ENCODE measurements at regions not wholly inside any gene's neighbourhood (a gene's known extent, or its start where the extent isn't known, plus 50 kb on each side); places are given as distances from the start of the nearest gene placed in this dataset.

GRCh38 chr6:10307028-10307427, 107.8 kb downstream of the TFAP2A start:
- DNase-seq (no peak), ATAC-seq (ENCODE audit: low read depth) (no peak)
- Histone ChIP-seq H3K4me3 (ENCODE audit: insufficient read depth, low read depth, low read length) (no peak overlapping the region), H4K5ac (ENCODE audit: low read depth, low read length) (no peak overlapping the region), H4K91ac (ENCODE audit: insufficient read depth, low read depth, low read length) (no peak overlapping the region), H3K27me3 (ENCODE audit: control insufficient read depth, insufficient read depth, low read length) (no peaks in the 10 kb centered on the region), H4K20me1 (ENCODE audit: insufficient read depth, low read length) (no peaks in the 10 kb centered on the region), H3K18ac (ENCODE audit: low read depth, low read length) (no peak overlapping the region), H3K9me1 (ENCODE audit: insufficient read depth, low read length) (no peaks in the 10 kb centered on the region), H2AK5ac (ENCODE audit: low read depth, low read length) (no peak overlapping the region), H4K8ac (ENCODE audit: low read depth in 2 of 2, low read length in 2 of 2) (no peak overlapping the region), H3K9me3 (ENCODE audit: control insufficient read depth, insufficient read depth, low read length) (peaks cover 2% of the 10 kb centered on the region; the same call in 1 of the 2 replicates), H3K56ac (ENCODE audit: extremely low read depth, insufficient read depth, low read length) (no peak overlapping the region), H3K14ac (replicated peaks; ENCODE audit: low read depth, low read length) (no peak overlapping the region), H2BK20ac (ENCODE audit: low read depth, low read length) (no peak overlapping the region), H2BK15ac (ENCODE audit: low read depth, low read length) (no peak overlapping the region), H2AFZ (replicated peaks; ENCODE audit: low read length, poor library complexity) (no peak overlapping the region), H2AK9ac (replicated peaks; ENCODE audit: low read depth, low read length, poor library complexity) (no peak overlapping the region), H3K4ac (ENCODE audit: low read depth, low read length) (no peak overlapping the region), H2BK5ac (ENCODE audit: low read depth, low read length, poor library complexity, severe bottlenecking) (no peak overlapping the region), H3K36me3 (ENCODE audit: control insufficient read depth, insufficient read depth, low read length) (no peaks in the 10 kb centered on the region), H3K79me1 (ENCODE audit: low read depth in 1 of 2, low read length in 2 of 2) (no peaks in the 10 kb centered on the region), H3K4me2 (ENCODE audit: low read depth, low read length) (no peak overlapping the region), H3K4me1 (ENCODE audit: control insufficient read depth, insufficient read depth, low read length) (no peaks in the 10 kb centered on the region), H3K23ac (ENCODE audit: low read depth, low read length) (no peak overlapping the region), H2BK120ac (ENCODE audit: low read depth, low read length) (no peak overlapping the region), H3K9ac (ENCODE audit: low read depth, low read length) (no peak overlapping the region), H3K27ac (ENCODE audit: insufficient read depth, low read length) (no peak overlapping the region)
- BruUV-seq (replicated peaks) = no TSS peak
- ChIA-PET POLR2A (ENCODE audit: unreplicated experiment) (no interaction called here), CTCF (no interaction called here)
- in situ Hi-C loops (cut with MboI; ENCODE audit: low sequenced_read_pairs) = no loop called here
- intact Hi-C loops (cut with micrococcal nuclease) = no loop called here
- dilution Hi-C loops (cut with HindIII; ENCODE audit: low sequenced_read_pairs, unreplicated experiment) = no loop called here
- TF ChIP-seq MXI1 (IDR thresholded peaks at IDR 0.05; ENCODE audit: borderline replicate concordance, low read depth, low read length) (no peak), CHD1 (IDR thresholded peaks at IDR 0.05; ENCODE audit: low read depth, low read length) (no peak), MAFK (IDR thresholded peaks at IDR 0.05; ENCODE audit: low read depth, low read length) (no peak), FOS (IDR thresholded peaks at IDR 0.05; ENCODE audit: low read depth, low read length) (no peak), CEBPB (IDR thresholded peaks at IDR 0.05; ENCODE audit: low read depth, low read length) (no peak), USF2 (IDR thresholded peaks at IDR 0.05; ENCODE audit: low read depth, low read length) (no peak), RAD21 (IDR thresholded peaks at IDR 0.05; ENCODE audit: low read length) (no peak)
- no CpG with 5 or more reads among the region's 7 CpGs for WGBS, 2 experiments (ENCODE audit: extremely low coverage in 2 of 2, insufficient read length in 1 of 2)
